ENCODE measurements at regions not wholly inside any gene's neighbourhood (a gene's known extent, or its start where the extent isn't known, plus 50 kb on each side); places are given as distances from the start of the nearest gene placed in this dataset.

- no peak for FAIRE-seq
- no peak for TF ChIP-seq CTCF (IDR thresholded peaks at IDR 0.05; ENCODE audit: insufficient read depth, missing control alignments)
Measured at GRCh38 chr5:68641211-68641610, 425.7 kb downstream of the PIK3R1 start.

GRCh38 chr5:68643064-68643463, 427.5 kb downstream of the PIK3R1 start:
- no peak for TF ChIP-seq CTCF (IDR thresholded peaks at IDR 0.05; ENCODE audit: insufficient read depth, missing control alignments)
- DNase-seq (ENCODE audit: insufficient read length, low spot score) = no peak
- FAIRE-seq = no peak

More at GRCh38 chr5:68641211-68641610, 425.7 kb downstream of the PIK3R1 start:
- DNase-seq (ENCODE audit: insufficient read length, low spot score) = no peak

GRCh38 chr5:68644971-68645370, 429.4 kb downstream of the PIK3R1 start:
- no peak for DNase-seq (ENCODE audit: insufficient read length, low spot score)
- FAIRE-seq = no peak

GRCh38 chr5:68646144-68646543, 430.6 kb downstream of the PIK3R1 start:
- FAIRE-seq = no peak
- no peak for DNase-seq (ENCODE audit: insufficient read length, low spot score)
- TF ChIP-seq CTCF (IDR thresholded peaks at IDR 0.05; ENCODE audit: insufficient read depth, missing control alignments) = no peak

More at GRCh38 chr5:68644971-68645370, 429.4 kb downstream of the PIK3R1 start:
- no peak for TF ChIP-seq CTCF (IDR thresholded peaks at IDR 0.05; ENCODE audit: insufficient read depth, missing control alignments)

GRCh38 chr5:68647743-68648142, 432.2 kb downstream of the PIK3R1 start:
- TF ChIP-seq CTCF (IDR thresholded peaks at IDR 0.05; ENCODE audit: insufficient read depth, missing control alignments) = no peak
- no peak for FAIRE-seq
- DNase-seq (ENCODE audit: insufficient read length, low spot score) = no peak

GRCh38 chr5:68648944-68649857, 433.6 kb downstream of the PIK3R1 start:
- no peak for TF ChIP-seq CTCF (IDR thresholded peaks at IDR 0.05; ENCODE audit: insufficient read depth, missing control alignments)
- DNase-seq (ENCODE audit: insufficient read length, low spot score) (no peak), FAIRE-seq (no peak)

- DNase-seq (ENCODE audit: insufficient read length, low spot score) (no peak), FAIRE-seq (no peak)
- TF ChIP-seq CTCF (IDR thresholded peaks at IDR 0.05; ENCODE audit: insufficient read depth, missing control alignments) = no peak
Measured at GRCh38 chr5:68652534-68652965, 437.0 kb downstream of the PIK3R1 start.

Data from D721Med (cell line).